Karpas-422 (cell line): ENCODE measurements at regions not wholly inside any gene's neighbourhood (a gene's known extent, or its start where the extent isn't known, plus 50 kb on each side); places are given as distances from the start of the nearest gene placed in this dataset.

Experiments
- DNase-seq: peaks from one replicate; pipeline ENCODE4 v3.0.0-alpha.2; 2015
- H2AFZ ChIP-seq: fragments of 200-600 bp; sonication (generic); 2 replicates; pipeline ENCODE4 v1.6.1; 2014; ENCODE audit warnings: antibody characterized with exemption, low read length, mixed read lengths
- H3K27ac ChIP-seq: fragments of 200-600 bp; sonication (generic); 2 replicates; pipeline ENCODE4 v1.5.1; 2014; ENCODE audit warnings: mild to moderate bottlenecking, low read length, moderate library complexity
- H3K27me3 ChIP-seq: fragments of 200-600 bp; sonication (generic); 2 replicates; pipeline ENCODE4 v1.6.1; 2014; ENCODE audit warnings: low read length, mixed read lengths
- H3K36me3 ChIP-seq: fragments of 200-600 bp; sonication (generic); 2 replicates; pipeline ENCODE4 v1.6.1; 2014; ENCODE audit warnings: low read length, mixed read lengths; ENCODE audit not compliant: insufficient read depth
- H3K4me1 ChIP-seq: fragments of 200-600 bp; sonication (generic); 2 replicates; pipeline ENCODE4 v1.6.1; 2014; ENCODE audit warnings: mild to moderate bottlenecking, low read length, mixed read lengths
- H3K4me2 ChIP-seq: fragments of 200-600 bp; sonication (generic); 2 replicates; pipeline ENCODE4 v1.6.1; 2014; ENCODE audit warnings: low read length, low read depth, mild to moderate bottlenecking; ENCODE audit not compliant: poor library complexity, severe bottlenecking
- H3K4me3 ChIP-seq: fragments of 200-600 bp; sonication (generic); 2 replicates; pipeline ENCODE4 v1.5.1; 2014; ENCODE audit warnings: mild to moderate bottlenecking, antibody characterized with exemption, low read length, mixed read lengths
- H3K79me2 ChIP-seq: fragments of 200-600 bp; sonication (generic); 2 replicates; pipeline ENCODE4 v1.6.1; 2014; ENCODE audit warnings: mild to moderate bottlenecking, low read length, mixed read lengths
- H3K9ac ChIP-seq: fragments of 200-600 bp; sonication (generic); 2 replicates; pipeline ENCODE4 v1.6.0; 2014; ENCODE audit warnings: low read length
- H3K9me2 ChIP-seq: fragments of 200-600 bp; sonication (generic), shearing (Covaris generic); replicated peaks from 2 replicates; pipeline ENCODE4 v1.6.0; 2014; ENCODE audit warnings: mild to moderate bottlenecking, low read length, moderate library complexity; ENCODE audit not compliant: insufficient read depth
- H3K9me3 ChIP-seq: fragments of 300-700, 200-600 bp; sonication (generic); 2 replicates; pipeline ENCODE4 v1.6.1; 2014; ENCODE audit warnings: low read length, mixed read lengths
- H4K20me1 ChIP-seq: fragments of 200-600 bp; sonication (generic); 2 replicates; pipeline ENCODE4 v1.6.1; 2014; ENCODE audit warnings: mild to moderate bottlenecking, antibody characterized with exemption, low read length, low read depth; ENCODE audit not compliant: insufficient read depth

GRCh38 chr18:7360606-7361170 is 129.8 kb downstream of the LRRC30 start:
- Histone ChIP-seq H3K27me3 (no peaks in the 10 kb centered on the region), H3K9ac (no peak overlapping the region), H3K4me1 (no peaks in the 10 kb centered on the region), H3K9me2 (no peaks in the 10 kb centered on the region), H3K9me3 (peaks cover 14% of the 10 kb centered on the region), H3K79me2 (no peaks in the 10 kb centered on the region), H3K4me2 (no peak overlapping the region), H2AFZ (no peak overlapping the region), H3K36me3 (no peaks in the 10 kb centered on the region), H3K27ac (no peak overlapping the region), H4K20me1 (no peaks in the 10 kb centered on the region), H3K4me3 (no peak overlapping the region)
- no peak for DNase-seq

GRCh38 chr18:7363338-7363737 is 132.4 kb downstream of the LRRC30 start:
- H3K9me2 ChIP-seq = no peaks in the 10 kb centered on the region
- H3K4me2 ChIP-seq = no peak overlapping the region
- peaks cover 15% of the 10 kb centered on the region for H3K9me3 ChIP-seq
- H3K79me2 ChIP-seq = no peaks in the 10 kb centered on the region
- H3K9ac ChIP-seq = no peak overlapping the region
- no peaks in the 10 kb centered on the region for H3K4me1 ChIP-seq
- no peaks in the 10 kb centered on the region for H4K20me1 ChIP-seq
- no peaks in the 10 kb centered on the region for H3K27me3 ChIP-seq
- no peak overlapping the region for H3K27ac ChIP-seq
- H3K4me3 ChIP-seq = no peak overlapping the region
- no peaks in the 10 kb centered on the region for H3K36me3 ChIP-seq
- DNase-seq = no peak
- no peak overlapping the region for H2AFZ ChIP-seq

GRCh38 chr18:7366597-7366996 is 135.7 kb downstream of the LRRC30 start:
- H3K4me1 ChIP-seq = no peaks in the 10 kb centered on the region
- H3K79me2 ChIP-seq = no peaks in the 10 kb centered on the region
- no peaks in the 10 kb centered on the region for H4K20me1 ChIP-seq
- H3K9me2 ChIP-seq = no peaks in the 10 kb centered on the region
- H3K9me3 ChIP-seq = peaks cover 15% of the 10 kb centered on the region
- no peak overlapping the region for H3K4me2 ChIP-seq
- H3K27me3 ChIP-seq = no peaks in the 10 kb centered on the region
- H2AFZ ChIP-seq = no peak overlapping the region
- H3K4me3 ChIP-seq = no peak overlapping the region
- DNase-seq = no peak
- H3K27ac ChIP-seq = no peak overlapping the region
- no peak overlapping the region for H3K9ac ChIP-seq
- no peaks in the 10 kb centered on the region for H3K36me3 ChIP-seq

- no peaks in the 10 kb centered on the region for H3K4me1 ChIP-seq
These were observed 136.4 kb downstream of the LRRC30 start for GRCh38 chr18:7367336-7367735.

GRCh38 chr18:7369006-7369405 is 138.1 kb downstream of the LRRC30 start:
- no peak for DNase-seq
- Histone ChIP-seq H3K36me3 (no peaks in the 10 kb centered on the region), H3K27ac (no peak overlapping the region), H3K4me3 (no peak overlapping the region), H3K4me1 (no peaks in the 10 kb centered on the region), H3K9ac (no peak overlapping the region), H3K79me2 (no peaks in the 10 kb centered on the region), H3K27me3 (no peaks in the 10 kb centered on the region), H3K4me2 (no peak overlapping the region), H2AFZ (no peak overlapping the region), H3K9me3 (peaks cover 9% of the 10 kb centered on the region; the same call in 1 of the 2 replicates), H4K20me1 (no peaks in the 10 kb centered on the region), H3K9me2 (no peaks in the 10 kb centered on the region)

More at GRCh38 chr18:7367336-7367735, 136.4 kb downstream of the LRRC30 start:
- Histone ChIP-seq H3K4me3 (no peak overlapping the region), H3K36me3 (no peaks in the 10 kb centered on the region), H3K9me3 (peaks cover 15% of the 10 kb centered on the region), H2AFZ (no peak overlapping the region), H3K27me3 (no peaks in the 10 kb centered on the region), H3K27ac (no peak overlapping the region), H3K79me2 (no peaks in the 10 kb centered on the region), H3K9ac (no peak overlapping the region), H3K4me2 (no peak overlapping the region), H4K20me1 (no peaks in the 10 kb centered on the region), H3K9me2 (no peaks in the 10 kb centered on the region)
- no peak for DNase-seq

GRCh38 chr18:7370375-7370774 is 139.5 kb downstream of the LRRC30 start:
- Histone ChIP-seq H3K9me3 (peaks cover 12% of the 10 kb centered on the region), H2AFZ (no peak overlapping the region), H3K27me3 (no peaks in the 10 kb centered on the region), H3K79me2 (no peaks in the 10 kb centered on the region), H3K36me3 (no peaks in the 10 kb centered on the region), H3K9ac (no peak overlapping the region), H4K20me1 (no peaks in the 10 kb centered on the region), H3K27ac (no peak overlapping the region), H3K9me2 (no peaks in the 10 kb centered on the region), H3K4me2 (no peak overlapping the region), H3K4me1 (no peaks in the 10 kb centered on the region), H3K4me3 (no peak overlapping the region)
- DNase-seq = no peak

- H3K9me3 ChIP-seq = peaks cover 10% of the 10 kb centered on the region
- H3K9ac ChIP-seq = no peak overlapping the region
- no peaks in the 10 kb centered on the region for H3K4me1 ChIP-seq
- H3K27ac ChIP-seq = no peak overlapping the region
- H3K4me2 ChIP-seq = no peak overlapping the region
- no peak overlapping the region for H2AFZ ChIP-seq
- DNase-seq = no peak
- H4K20me1 ChIP-seq = no peaks in the 10 kb centered on the region
- H3K79me2 ChIP-seq = no peaks in the 10 kb centered on the region
- H3K9me2 ChIP-seq = no peaks in the 10 kb centered on the region
- H3K36me3 ChIP-seq = no peaks in the 10 kb centered on the region
- H3K4me3 ChIP-seq = no peak overlapping the region
- no peaks in the 10 kb centered on the region for H3K27me3 ChIP-seq
These were observed 139.9 kb downstream of the LRRC30 start for GRCh38 chr18:7370802-7371201.

GRCh38 chr18:7373441-7373840 is 142.6 kb downstream of the LRRC30 start:
- Histone ChIP-seq H3K27me3 (no peaks in the 10 kb centered on the region), H3K4me1 (no peaks in the 10 kb centered on the region), H3K36me3 (no peaks in the 10 kb centered on the region), H3K4me2 (no peak overlapping the region), H2AFZ (no peak overlapping the region), H3K9ac (no peak overlapping the region), H3K4me3 (no peak overlapping the region), H3K79me2 (no peaks in the 10 kb centered on the region), H3K9me2 (no peaks in the 10 kb centered on the region), H3K27ac (no peak overlapping the region), H3K9me3 (peaks cover 10% of the 10 kb centered on the region), H4K20me1 (no peaks in the 10 kb centered on the region)
- DNase-seq = no peak

GRCh38 chr18:7381307-7381706 is 150.4 kb downstream of the LRRC30 start:
- H3K4me3 ChIP-seq = no peak overlapping the region
- H4K20me1 ChIP-seq = no peaks in the 10 kb centered on the region
- H2AFZ ChIP-seq = no peak overlapping the region
- no peak overlapping the region for H3K9ac ChIP-seq
- no peak overlapping the region for H3K4me2 ChIP-seq
- no peaks in the 10 kb centered on the region for H3K79me2 ChIP-seq
- no peak for DNase-seq
- H3K4me1 ChIP-seq = no peaks in the 10 kb centered on the region
- H3K27ac ChIP-seq = no peak overlapping the region
- no peaks in the 10 kb centered on the region for H3K27me3 ChIP-seq
- H3K9me3 ChIP-seq = no peaks in the 10 kb centered on the region
- H3K9me2 ChIP-seq = no peaks in the 10 kb centered on the region
- H3K36me3 ChIP-seq = no peaks in the 10 kb centered on the region
